SK-N-SH (cell line): ENCODE measurements at regions not wholly inside any gene's neighbourhood (a gene's known extent, or its start where the extent isn't known, plus 50 kb on each side); places are given as distances from the start of the nearest gene placed in this dataset.

ENCODE experiments used
- CTCF ChIP-seq: fragments of 200-600 bp; sonication (generic); IDR thresholded peaks from 2 replicates; pipeline ENCODE4 v1.6.1; 2017; ENCODE audit warnings: antibody characterized with exemption, mild to moderate bottlenecking, moderate library complexity
- PBX3 ChIP-seq: IDR thresholded peaks from 2 replicates; pipeline ENCODE4; 2012

DNA sequence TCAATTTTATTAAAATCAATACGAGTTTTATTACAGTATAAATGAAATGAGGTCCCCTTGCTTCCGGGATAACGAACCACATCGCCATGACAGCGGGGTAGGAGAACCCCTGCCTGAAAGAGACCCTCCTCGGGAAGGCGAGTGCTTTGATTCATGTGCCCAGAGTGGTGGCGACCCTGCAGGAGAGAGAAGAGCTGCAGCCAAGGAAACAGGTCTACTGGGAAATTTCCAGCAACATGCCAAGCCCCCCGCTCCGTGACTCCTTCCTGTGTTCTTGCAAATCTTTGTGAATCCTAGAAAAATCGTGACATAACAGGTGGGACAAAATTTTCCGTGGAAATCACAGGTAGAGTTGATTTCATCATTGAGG lies 162.5 kb downstream of the WSCD1 start:
- TF ChIP-seq PBX3 (no peak), CTCF (no peak)
